Activated CD8-positive, alpha-beta T cell treated with anti-CD3 and anti-CD28 coated beads for 36 hours (primary cell): ENCODE measurements at regions not wholly inside any gene's neighbourhood (a gene's known extent, or its start where the extent isn't known, plus 50 kb on each side); places are given as distances from the start of the nearest gene placed in this dataset.

Experiments used
- ATAC-seq: fragments of 200-7000 bp; cut with Tn5 transposase; one replicate; pipeline ENCODE4 v1.10.0; 2021; ENCODE audit warnings: mild to moderate bottlenecking, moderate library complexity
- CTCF ChIA-PET: fragments of 350-600 bp; sonication (Branson Sonifier 250); formaldehyde crosslinking; loops from one replicate; lab custom pipeline; 2021; ENCODE audit warnings: antibody characterized with exemption; lab: Charles Lee
- POLR2A ChIA-PET: fragments of 350-600 bp; sonication (Branson Sonifier 250); formaldehyde crosslinking; loops from one replicate; lab custom pipeline; 2021; ENCODE audit warnings: antibody characterized with exemption; lab: Charles Lee
- DNase-seq: peaks from one replicate; pipeline ENCODE4 v3.0.0-alpha.2; 2020
- H3K27ac Mint-ChIP-seq: one replicate; pipeline ENCODE4 v1.8.0; 2021; ENCODE audit warnings: mild to moderate bottlenecking, mixed read lengths
- H3K27me3 Mint-ChIP-seq: one replicate; pipeline ENCODE4 v1.8.0; 2021; ENCODE audit warnings: mixed read lengths
- H3K36me3 Mint-ChIP-seq: one replicate; pipeline ENCODE4 v1.8.0; 2021; ENCODE audit warnings: low read depth, mixed read lengths
- H3K4me1 Mint-ChIP-seq: one replicate; pipeline ENCODE4 v1.8.0; 2021; ENCODE audit warnings: low read depth, mixed read lengths
- H3K4me3 Mint-ChIP-seq: one replicate; pipeline ENCODE4 v1.8.0; 2021; ENCODE audit warnings: mild to moderate bottlenecking, moderate library complexity, mixed read lengths
- H3K9me3 Mint-ChIP-seq: one replicate; pipeline ENCODE4 v1.8.0; 2021; ENCODE audit warnings: mixed read lengths
- CTCF ChIP-seq: fragments of 200-600 bp; IDR thresholded peaks from one replicate; pipeline ENCODE4 v1.8.0; 2022; ENCODE audit warnings: antibody characterized with exemption, mild to moderate bottlenecking
- intact Hi-C: fragments of 100-400 bp; cut with micrococcal nuclease; formaldehyde crosslinking; loops from one replicate; pipeline ENCODE4 v1.10.0; 2022

DNA sequence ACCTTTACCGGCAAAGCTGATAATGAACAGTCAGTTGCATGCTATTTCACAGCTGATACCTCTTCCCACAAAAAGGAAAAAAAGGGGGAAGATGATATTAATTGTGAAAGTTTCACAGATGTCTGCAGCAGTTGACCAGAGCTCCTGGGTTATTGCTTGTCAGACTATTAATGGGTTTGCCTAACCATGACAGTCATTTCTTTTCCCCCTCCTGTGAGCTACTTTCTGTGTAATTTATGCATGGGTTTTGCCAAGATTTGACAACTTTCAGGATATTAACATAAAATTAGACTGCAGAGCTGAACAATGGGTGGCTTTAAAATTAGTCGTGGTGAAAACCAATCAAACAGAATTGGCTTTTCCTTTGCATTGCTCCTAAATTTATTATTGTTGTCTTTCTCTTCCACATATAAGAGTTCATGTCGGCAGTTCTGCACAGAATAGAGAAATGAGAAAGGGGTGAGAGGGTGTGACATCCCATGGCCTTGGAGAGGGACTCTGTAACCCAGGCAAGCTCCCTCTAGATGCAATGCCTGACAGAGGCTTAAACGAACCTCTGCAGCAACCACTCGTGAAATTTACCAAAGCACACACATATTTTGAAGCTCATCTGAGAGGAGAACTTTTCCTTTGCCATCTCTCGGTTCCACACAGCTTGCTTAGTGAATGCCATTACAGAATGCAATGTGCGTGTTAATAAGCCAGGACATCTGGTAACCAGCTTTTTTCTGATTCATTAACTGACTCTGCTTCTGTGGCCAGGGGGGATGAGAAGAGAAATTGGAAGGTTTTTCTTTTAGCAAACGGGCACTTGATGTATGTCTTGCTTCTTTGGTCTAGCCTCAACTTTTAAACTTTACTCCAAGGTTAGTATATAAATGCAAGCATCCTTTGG lies 82.2 kb upstream of the ITGA4 start:
- POLR2A ChIA-PET: no interaction called here
- Mint-ChIP-seq H3K4me1 (peaks cover 23% of the 10 kb centered on the region), H3K27ac (no peak overlapping the region), H3K27me3 (no peaks in the 10 kb centered on the region), H3K9me3 (no peaks in the 10 kb centered on the region), H3K4me3 (no peak overlapping the region), H3K36me3 (peaks cover 2% of the 10 kb centered on the region)
- TF ChIP-seq CTCF: no peak
- CTCF ChIA-PET: interaction anchor here (0.9 to 1.4 kb wide), 3 partner anchors 12 to 82 kb away, joined by 3 read pairs; partner anchors contain the start of gene ITGA4
- no peak for ATAC-seq
- no peak for DNase-seq
- intact Hi-C loops: no loop called here

GRCh38 chr2:181376442-181376841 lies 80.7 kb upstream of the ITGA4 start:
- Mint-ChIP-seq H3K36me3 (peaks cover 2% of the 10 kb centered on the region), H3K9me3 (no peaks in the 10 kb centered on the region), H3K27ac (no peak overlapping the region), H3K4me3 (no peak overlapping the region), H3K27me3 (no peaks in the 10 kb centered on the region), H3K4me1 (peaks cover 17% of the 10 kb centered on the region)
- POLR2A ChIA-PET: interaction anchor here (0.6 kb wide), 1 partner anchor 278 kb away, joined by 3 read pairs; no protein-coding TSS in a partner anchor
- CTCF ChIA-PET: no interaction called here
- no peak for TF ChIP-seq CTCF
- ATAC-seq: no peak
- no peak for DNase-seq
- intact Hi-C loops: no loop called here

DNA sequence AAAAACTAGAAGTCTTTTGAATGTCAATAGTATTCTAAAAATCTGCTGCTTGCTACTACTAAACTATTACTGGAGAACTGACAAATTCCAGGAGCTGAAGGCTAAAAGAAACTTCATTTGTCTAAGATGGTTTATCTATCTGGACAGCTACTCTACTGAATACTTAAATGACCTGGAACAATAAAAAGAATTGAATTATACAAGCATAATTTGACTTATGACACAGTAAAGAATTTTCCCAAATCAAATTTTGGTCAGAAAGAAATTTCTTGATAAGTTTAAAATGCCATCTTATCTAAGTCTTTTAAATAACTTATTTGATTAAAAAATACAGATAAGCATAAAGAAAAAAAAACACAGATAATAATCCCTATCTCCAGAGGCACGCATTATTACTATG lies 80.2 kb upstream of the ITGA4 start:
- DNase-seq (no peak), ATAC-seq (no peak)
- intact Hi-C loops: no loop called here
- no peak overlapping the region for H3K4me3 Mint-ChIP-seq
- no peak overlapping the region for H3K27ac Mint-ChIP-seq
- CTCF ChIA-PET: no interaction called here
- no peaks in the 10 kb centered on the region for H3K9me3 Mint-ChIP-seq
- H3K36me3 Mint-ChIP-seq: peaks cover 2% of the 10 kb centered on the region
- no peak for TF ChIP-seq CTCF
- H3K4me1 Mint-ChIP-seq: peaks cover 11% of the 10 kb centered on the region
- POLR2A ChIA-PET: interaction anchor here (0.6 kb wide), 1 partner anchor 279 kb away, joined by 3 read pairs; no protein-coding TSS in a partner anchor
- H3K27me3 Mint-ChIP-seq: no peaks in the 10 kb centered on the region

DNA sequence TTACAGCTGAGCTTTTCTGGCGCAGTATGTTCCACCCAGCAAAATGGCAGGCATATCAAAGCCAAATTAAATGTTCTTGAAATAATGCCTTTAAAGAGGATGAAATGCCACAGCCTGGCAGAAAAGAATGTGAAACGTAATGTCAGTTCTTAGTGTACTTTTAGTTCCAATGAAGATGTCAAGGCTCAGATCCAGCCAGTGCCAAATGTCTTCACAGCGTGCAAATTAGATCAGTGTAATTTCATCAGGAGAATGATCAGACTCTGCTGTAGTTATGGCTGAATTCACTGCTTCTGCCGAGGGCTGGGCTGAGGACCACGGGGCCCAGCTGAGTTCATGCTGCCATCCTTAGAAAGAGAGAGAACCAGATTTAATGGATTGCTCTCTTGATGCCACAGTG lies 78.7 kb upstream of the ITGA4 start:
- Mint-ChIP-seq H3K9me3 (no peaks in the 10 kb centered on the region), H3K27me3 (no peaks in the 10 kb centered on the region), H3K36me3 (peaks cover 2% of the 10 kb centered on the region), H3K4me1 (no peaks in the 10 kb centered on the region), H3K27ac (no peak overlapping the region), H3K4me3 (no peak overlapping the region)
- TF ChIP-seq CTCF: no peak
- no peak for ATAC-seq
- intact Hi-C loops: no loop called here
- ChIA-PET POLR2A (no interaction called here), CTCF (no interaction called here)
- DNase-seq: no peak

- ATAC-seq (no peak), DNase-seq (no peak)
- intact Hi-C loops: no loop called here
- Mint-ChIP-seq H3K36me3 (peaks cover 4% of the 10 kb centered on the region), H3K4me3 (no peak overlapping the region), H3K27me3 (no peaks in the 10 kb centered on the region), H3K4me1 (no peaks in the 10 kb centered on the region), H3K27ac (no peak overlapping the region), H3K9me3 (peaks cover 9% of the 10 kb centered on the region)
- no peak for TF ChIP-seq CTCF
- POLR2A ChIA-PET: no interaction called here
- CTCF ChIA-PET: interaction anchor here (1.0 kb wide), 1 partner anchor 86 kb away, joined by 4 read pairs; no protein-coding TSS in a partner anchor
These were observed 76.6 kb upstream of the ITGA4 start for GRCh38 chr2:181380581-181380980.
